Left ventricle myocardium superior (tissue), 1 donor: ENCODE measurements at regions not wholly inside any gene's neighbourhood (a gene's known extent, or its start where the extent isn't known, plus 50 kb on each side); places are given as distances from the start of the nearest gene placed in this dataset.

Source experiments
- ATAC-seq: fragments of 200-7000 bp; cut with Tn5 transposase; one replicate; pipeline ENCODE4 v1.9.1; 2020; ENCODE audit warnings: mild to moderate bottlenecking, moderate library complexity
- DNase-seq: peaks from one replicate; pipeline ENCODE4 v3.0.0-alpha.2; 2020
- intact Hi-C: fragments of 100-400 bp; cut with micrococcal nuclease; formaldehyde crosslinking; loops from one replicate; pipeline ENCODE4 v1.11.0; 2022
- donor health status: DM: no; HTN: yes; CAD: no; lungs with severe emphysema.

- DNase-seq = no peak
- intact Hi-C loops = no loop called here
- ATAC-seq = no peak
Observed at GRCh38 chr20:39890697-39891096, 798.3 kb downstream of the MAFB start.

- intact Hi-C loops = loop anchor here (10.0 kb wide), 1 partner anchor 806 kb away; no protein-coding TSS in a partner anchor
- DNase-seq (no peak), ATAC-seq (no peak)
Observed at GRCh38 chr20:39888310-39888709, 800.7 kb downstream of the MAFB start.

GRCh38 chr20:39886650-39887190, 802.3 kb downstream of the MAFB start:
- intact Hi-C loops = loop anchor here (10.0 kb wide), 1 partner anchor 808 kb away; no protein-coding TSS in a partner anchor
- peak; percentile 86 for ATAC-seq
- DNase-seq = peak; percentile 37

- DNase-seq = peak; percentile 75
- peak; percentile 90 for ATAC-seq
- intact Hi-C loops = loop anchor here (10.0 kb wide), 1 partner anchor 809 kb away; no protein-coding TSS in a partner anchor
Observed at GRCh38 chr20:39885975-39886649, 802.9 kb downstream of the MAFB start.

GRCh38 chr20:39882806-39883205, 806.2 kb downstream of the MAFB start:
- no peak for DNase-seq
- intact Hi-C loops = loop anchor here (10.0 kb wide), 1 partner anchor 812 kb away; no protein-coding TSS in a partner anchor
- ATAC-seq = no peak

GRCh38 chr20:39880890-39881289, 808.1 kb downstream of the MAFB start:
- DNase-seq (no peak), ATAC-seq (no peak)
- intact Hi-C loops = loop anchor here (10.0 kb wide), 1 partner anchor 814 kb away; no protein-coding TSS in a partner anchor

GRCh38 chr20:39879296-39879695, 809.7 kb downstream of the MAFB start:
- DNase-seq (no peak), ATAC-seq (no peak)
- intact Hi-C loops = no loop called here

- no peak for DNase-seq
- intact Hi-C loops = no loop called here
- no peak for ATAC-seq
Observed at GRCh38 chr20:39878809-39879208, 810.2 kb downstream of the MAFB start.

GRCh38 chr20:39878320-39878719, 810.7 kb downstream of the MAFB start:
- intact Hi-C loops = no loop called here
- ATAC-seq (no peak), DNase-seq (no peak)

GRCh38 chr20:39877788-39878187, 811.2 kb downstream of the MAFB start:
- no peak for ATAC-seq
- intact Hi-C loops = no loop called here
- DNase-seq = no peak

- ATAC-seq (no peak), DNase-seq (no peak)
- intact Hi-C loops = no loop called here
Observed at GRCh38 chr20:39876976-39877635, 811.9 kb downstream of the MAFB start.

- DNase-seq (no peak), ATAC-seq (no peak)
- intact Hi-C loops = no loop called here
Observed at GRCh38 chr20:39875492-39876110, 813.4 kb downstream of the MAFB start.

GRCh38 chr20:39874049-39874893, 814.8 kb downstream of the MAFB start:
- ATAC-seq (peak; percentile 92), DNase-seq (peak; percentile 72)
- intact Hi-C loops = loop anchor here (5.0 kb wide), 1 partner anchor 607 kb away; no protein-coding TSS in a partner anchor

GRCh38 chr20:39873286-39873685, 815.8 kb downstream of the MAFB start:
- DNase-seq (no peak), ATAC-seq (no peak)
- intact Hi-C loops = loop anchor here (5.0 kb wide), 1 partner anchor 606 kb away; no protein-coding TSS in a partner anchor

- no peak for DNase-seq
- intact Hi-C loops = loop anchor here (5.0 kb wide), 1 partner anchor 604 kb away; no protein-coding TSS in a partner anchor
- no peak for ATAC-seq
Observed at GRCh38 chr20:39871013-39871412, 818.0 kb downstream of the MAFB start.

- intact Hi-C loops = no loop called here
- ATAC-seq = no peak
- DNase-seq = no peak
Observed at GRCh38 chr20:39865446-39865845, 823.6 kb downstream of the MAFB start.

GRCh38 chr20:39862470-39862891, 826.6 kb downstream of the MAFB start:
- intact Hi-C loops = no loop called here
- ATAC-seq (peak; percentile 87), DNase-seq (no peak)

- DNase-seq (no peak), ATAC-seq (no peak)
- intact Hi-C loops = no loop called here
Observed at GRCh38 chr20:39861381-39861780, 827.7 kb downstream of the MAFB start.

- intact Hi-C loops = no loop called here
- DNase-seq = no peak
- no peak for ATAC-seq
Observed at GRCh38 chr20:39857835-39858234, 831.2 kb downstream of the MAFB start.
